ENCODE measurements at regions not wholly inside any gene's neighbourhood (a gene's known extent, or its start where the extent isn't known, plus 50 kb on each side); places are given as distances from the start of the nearest gene placed in this dataset.
"Not testable (repeated sequence)": the region's sequence is repeated elsewhere in the genome, so short reads cannot be mapped to it uniquely, and the experiment has no call there.

- in situ Hi-C loops (cut with MboI; ENCODE audit: low sequenced_read_pairs, unreplicated experiment): loop anchor here (25.0 kb wide), 1 partner anchor 410 kb away; no protein-coding TSS in a partner anchor
- TF ChIP-seq, protein P1, sequence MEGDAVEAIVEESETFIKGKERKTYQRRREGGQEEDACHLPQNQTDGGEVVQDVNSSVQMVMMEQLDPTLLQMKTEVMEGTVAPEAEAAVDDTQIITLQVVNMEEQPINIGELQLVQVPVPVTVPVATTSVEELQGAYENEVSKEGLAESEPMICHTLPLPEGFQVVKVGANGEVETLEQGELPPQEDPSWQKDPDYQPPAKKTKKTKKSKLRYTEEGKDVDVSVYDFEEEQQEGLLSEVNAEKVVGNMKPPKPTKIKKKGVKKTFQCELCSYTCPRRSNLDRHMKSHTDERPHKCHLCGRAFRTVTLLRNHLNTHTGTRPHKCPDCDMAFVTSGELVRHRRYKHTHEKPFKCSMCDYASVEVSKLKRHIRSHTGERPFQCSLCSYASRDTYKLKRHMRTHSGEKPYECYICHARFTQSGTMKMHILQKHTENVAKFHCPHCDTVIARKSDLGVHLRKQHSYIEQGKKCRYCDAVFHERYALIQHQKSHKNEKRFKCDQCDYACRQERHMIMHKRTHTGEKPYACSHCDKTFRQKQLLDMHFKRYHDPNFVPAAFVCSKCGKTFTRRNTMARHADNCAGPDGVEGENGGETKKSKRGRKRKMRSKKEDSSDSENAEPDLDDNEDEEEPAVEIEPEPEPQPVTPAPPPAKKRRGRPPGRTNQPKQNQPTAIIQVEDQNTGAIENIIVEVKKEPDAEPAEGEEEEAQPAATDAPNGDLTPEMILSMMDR (IDR thresholded peaks at IDR 0.05; ENCODE audit: borderline replicate concordance, control extremely low read depth, extremely low read depth, insufficient read depth, missing control alignments): no peak
- no peak for DNase-seq (ENCODE audit: low spot score)
Measured at GRCh38 chr20:19047040-19047950, 165.1 kb upstream of the SLC24A3 start.

- TF ChIP-seq, protein P1 (IDR thresholded peaks at IDR 0.05; ENCODE audit: borderline replicate concordance, control extremely low read depth, extremely low read depth, insufficient read depth, missing control alignments): no peak
- in situ Hi-C loops (cut with MboI; ENCODE audit: low sequenced_read_pairs, unreplicated experiment): loop anchor here (25.0 kb wide), 1 partner anchor 411 kb away; no protein-coding TSS in a partner anchor
- DNase-seq (ENCODE audit: low spot score): no peak
Measured at GRCh38 chr20:19047951-19048296, 164.5 kb upstream of the SLC24A3 start.

- TF ChIP-seq, protein P1 (IDR thresholded peaks at IDR 0.05; ENCODE audit: borderline replicate concordance, control extremely low read depth, extremely low read depth, insufficient read depth, missing control alignments): no peak
- in situ Hi-C loops (cut with MboI; ENCODE audit: low sequenced_read_pairs, unreplicated experiment): loop anchor here (25.0 kb wide), 1 partner anchor 412 kb away; no protein-coding TSS in a partner anchor
- no peak for DNase-seq (ENCODE audit: low spot score)
Measured at GRCh38 chr20:19048995-19049501, 163.4 kb upstream of the SLC24A3 start.

DNA sequence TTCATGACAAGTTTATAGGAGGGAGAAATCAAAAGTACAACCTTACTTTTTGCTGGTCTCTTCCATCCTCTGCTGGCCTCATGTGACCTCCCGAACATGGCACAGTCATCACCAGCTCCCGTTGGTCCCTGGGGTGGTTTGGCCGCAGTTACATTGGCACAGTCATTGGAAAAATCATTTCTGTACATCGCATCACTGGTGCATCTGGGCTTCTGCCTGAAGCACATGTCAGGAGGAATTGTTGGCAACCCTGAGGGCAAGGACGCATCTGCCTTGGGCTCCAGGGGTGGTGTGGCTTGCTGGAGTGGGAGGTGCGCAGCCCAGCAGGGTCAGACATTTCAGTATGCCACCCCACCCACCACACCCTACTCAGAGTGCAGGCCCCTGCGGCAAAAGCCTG, 162.9 kb upstream of the SLC24A3 start:
- TF ChIP-seq, protein P1 (IDR thresholded peaks at IDR 0.05; ENCODE audit: borderline replicate concordance, control extremely low read depth, extremely low read depth, insufficient read depth, missing control alignments): no peak
- in situ Hi-C loops (cut with MboI; ENCODE audit: low sequenced_read_pairs, unreplicated experiment): loop anchor here (25.0 kb wide), 1 partner anchor 412 kb away; no protein-coding TSS in a partner anchor
- no peak for DNase-seq (ENCODE audit: low spot score)

DNA sequence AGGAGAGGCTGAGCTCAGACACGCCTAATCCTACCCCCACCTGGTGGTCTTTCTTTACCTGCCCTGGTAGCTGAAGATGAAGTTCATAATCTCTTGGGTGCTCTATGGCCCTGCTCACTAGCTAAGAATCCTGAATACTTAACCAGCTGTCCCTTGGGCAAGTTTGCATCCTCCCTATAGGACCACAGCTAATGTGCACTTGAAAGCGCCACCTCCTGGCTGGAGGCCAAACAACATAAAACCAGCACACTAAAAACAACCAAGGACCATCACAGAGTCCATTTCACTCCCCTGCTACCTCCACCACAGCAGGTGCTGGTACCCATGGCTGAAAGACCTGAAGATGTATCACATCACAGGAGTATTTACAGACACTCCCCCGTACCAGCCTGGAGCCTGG, 155.5 kb upstream of the SLC24A3 start:
- in situ Hi-C loops (cut with MboI; ENCODE audit: low sequenced_read_pairs, unreplicated experiment): no loop called here
- TF ChIP-seq, protein P1 (IDR thresholded peaks at IDR 0.05; ENCODE audit: borderline replicate concordance, control extremely low read depth, extremely low read depth, insufficient read depth, missing control alignments): no peak
- no peak for DNase-seq (ENCODE audit: low spot score)

- DNase-seq (ENCODE audit: low spot score); in situ Hi-C loops (cut with MboI; ENCODE audit: low sequenced_read_pairs, unreplicated experiment): not testable (repeated sequence)
Measured at GRCh38 chr20:19064788-19065187, 147.7 kb upstream of the SLC24A3 start.

DNA sequence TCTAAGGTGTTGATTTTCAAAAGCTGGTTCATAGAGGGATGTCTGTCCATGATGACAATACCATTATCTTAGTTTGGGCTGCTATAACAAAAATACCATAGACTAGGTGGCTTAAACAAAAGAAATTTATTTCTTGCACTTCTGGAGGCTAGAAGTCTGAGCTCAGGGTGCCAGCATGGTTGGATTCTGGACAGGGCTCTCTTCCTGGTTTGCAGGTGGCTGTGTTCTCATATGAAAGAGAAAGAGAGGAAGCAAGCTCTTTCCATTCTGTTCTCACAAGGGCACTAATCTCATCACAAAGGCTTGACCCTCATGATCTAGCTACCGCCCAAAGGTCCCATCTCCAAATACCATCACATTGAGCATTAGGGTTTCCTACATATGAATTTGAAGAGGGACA, 144.5 kb upstream of the SLC24A3 start:
- TF ChIP-seq, protein P1 (IDR thresholded peaks at IDR 0.05; ENCODE audit: borderline replicate concordance, control extremely low read depth, extremely low read depth, insufficient read depth, missing control alignments): no peak
- in situ Hi-C loops (cut with MboI; ENCODE audit: low sequenced_read_pairs, unreplicated experiment): no loop called here
- no peak for DNase-seq (ENCODE audit: low spot score)
